Colonic mucosa (tissue), 4 donors: ENCODE measurements at regions not wholly inside any gene's neighbourhood (a gene's known extent, or its start where the extent isn't known, plus 50 kb on each side); places are given as distances from the start of the nearest gene placed in this dataset.

Source experiments
- DNase-seq: peaks from one replicate; pipeline ENCODE4 v3.0.0-alpha.2; 2020
- H3K27ac ChIP-seq: fragments of 200-600 bp; one replicate; pipeline ENCODE4 v1.8.0; 2021
- H3K27me3 ChIP-seq: fragments of 200-600 bp; one replicate; pipeline ENCODE4 v1.8.0; 2021
- H3K36me3 ChIP-seq: fragments of 200-600 bp; one replicate; pipeline ENCODE4 v1.8.0; 2021
- H3K4me1 ChIP-seq: fragments of 200-600 bp; one replicate; pipeline ENCODE4 v1.8.0; 2021; ENCODE audit warnings: mild to moderate bottlenecking
- H3K4me3 ChIP-seq: fragments of 200-600 bp; one replicate; pipeline ENCODE4 v1.8.0; 2021
- H3K9ac ChIP-seq, 2 donors: one replicate each; pipeline ENCODE4 v1.7.0; 2013; ENCODE audit warnings: control low read depth in 2 of 2, low read depth in 2 of 2, low read length in 2 of 2
- H3K9me3 ChIP-seq: fragments of 200-600 bp; one replicate; pipeline ENCODE4 v1.8.0; 2021
- intact Hi-C: fragments of 100-400 bp; cut with DNase I; formaldehyde crosslinking; loops from one replicate; pipeline ENCODE4 v1.14.1; 2022
- TF ChIP-seq, protein P1 (sequence below): fragments of 200-600 bp; IDR thresholded peaks from one replicate; pipeline ENCODE4 v1.8.0; 2022; ENCODE audit warnings: antibody characterized with exemption, mild to moderate bottlenecking
- donor health status: healthy.
- donor health status: DM: no; HTN: no; CAD: no.
- donor health status: DM: no; HTN: no; CAD: no.

DNA sequence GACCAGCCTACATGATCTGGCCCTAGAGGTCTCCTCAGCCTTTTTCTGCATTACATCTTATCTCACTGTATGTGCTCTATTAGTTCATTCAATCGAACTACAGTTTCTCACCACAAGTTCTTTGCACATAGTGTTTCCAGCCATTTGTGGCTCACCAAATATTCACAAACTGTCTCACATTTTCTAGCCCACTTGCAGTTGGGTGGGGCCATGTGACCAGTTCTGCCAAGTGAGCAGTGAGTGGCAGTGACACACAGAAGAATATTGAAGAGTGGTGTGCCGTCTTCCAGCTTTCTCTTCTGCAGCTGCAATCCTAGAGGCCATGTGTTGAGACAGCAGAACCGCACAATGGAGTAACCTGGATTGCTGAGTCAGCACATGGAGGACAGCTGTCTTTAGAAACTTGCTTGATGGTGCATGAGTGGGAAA lies 103.2 kb upstream of the ZNF644 start:
- no peaks in the 10 kb centered on the region for H3K36me3 ChIP-seq
- DNase-seq: no peak
- no peaks in the 10 kb centered on the region for H3K9me3 ChIP-seq
- TF ChIP-seq, protein P1, sequence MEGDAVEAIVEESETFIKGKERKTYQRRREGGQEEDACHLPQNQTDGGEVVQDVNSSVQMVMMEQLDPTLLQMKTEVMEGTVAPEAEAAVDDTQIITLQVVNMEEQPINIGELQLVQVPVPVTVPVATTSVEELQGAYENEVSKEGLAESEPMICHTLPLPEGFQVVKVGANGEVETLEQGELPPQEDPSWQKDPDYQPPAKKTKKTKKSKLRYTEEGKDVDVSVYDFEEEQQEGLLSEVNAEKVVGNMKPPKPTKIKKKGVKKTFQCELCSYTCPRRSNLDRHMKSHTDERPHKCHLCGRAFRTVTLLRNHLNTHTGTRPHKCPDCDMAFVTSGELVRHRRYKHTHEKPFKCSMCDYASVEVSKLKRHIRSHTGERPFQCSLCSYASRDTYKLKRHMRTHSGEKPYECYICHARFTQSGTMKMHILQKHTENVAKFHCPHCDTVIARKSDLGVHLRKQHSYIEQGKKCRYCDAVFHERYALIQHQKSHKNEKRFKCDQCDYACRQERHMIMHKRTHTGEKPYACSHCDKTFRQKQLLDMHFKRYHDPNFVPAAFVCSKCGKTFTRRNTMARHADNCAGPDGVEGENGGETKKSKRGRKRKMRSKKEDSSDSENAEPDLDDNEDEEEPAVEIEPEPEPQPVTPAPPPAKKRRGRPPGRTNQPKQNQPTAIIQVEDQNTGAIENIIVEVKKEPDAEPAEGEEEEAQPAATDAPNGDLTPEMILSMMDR: no peak
- no peak overlapping the region for H3K4me3 ChIP-seq
- H3K9ac ChIP-seq: no peak overlapping the region
- no peaks in the 10 kb centered on the region for H3K4me1 ChIP-seq
- no peaks in the 10 kb centered on the region for H3K27me3 ChIP-seq
- intact Hi-C loops: no loop called here
- H3K27ac ChIP-seq: no peak overlapping the region

DNA sequence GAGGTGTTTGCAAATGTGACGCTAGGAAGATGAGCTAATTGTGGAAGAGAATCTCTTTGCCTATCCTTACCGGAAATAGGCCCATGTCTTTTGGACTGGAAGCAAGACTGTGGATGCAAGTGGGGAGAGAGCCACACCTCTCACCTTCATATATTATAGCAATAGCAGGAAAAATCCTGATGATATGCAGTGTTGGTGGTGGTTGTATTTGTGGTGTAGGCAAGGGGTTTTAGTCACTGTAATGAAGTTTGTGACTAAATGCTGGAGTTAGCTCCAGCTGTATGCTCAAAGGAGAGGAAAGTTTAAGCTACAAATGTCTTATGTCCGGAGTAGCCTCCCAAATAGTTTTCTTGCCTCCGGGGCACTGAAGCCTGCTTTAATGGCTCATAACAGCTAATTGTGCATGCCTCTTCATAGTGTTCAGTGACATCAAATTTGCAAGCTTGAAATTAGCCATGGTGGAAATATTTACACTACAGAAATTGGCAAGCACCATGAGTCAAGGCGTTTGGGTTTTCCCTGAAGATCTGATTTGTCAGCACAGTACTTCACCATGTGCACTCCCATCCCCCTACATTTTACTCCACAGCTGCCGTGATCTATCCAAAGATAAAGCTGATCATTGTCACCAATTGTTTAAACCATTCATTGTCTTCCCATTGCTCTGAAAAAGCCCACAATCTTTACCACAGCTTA lies 102.6 kb upstream of the ZNF644 start:
- no peaks in the 10 kb centered on the region for H3K36me3 ChIP-seq
- TF ChIP-seq, protein P1: no peak
- no peaks in the 10 kb centered on the region for H3K9me3 ChIP-seq
- no peak overlapping the region for H3K27ac ChIP-seq
- no peaks in the 10 kb centered on the region for H3K4me1 ChIP-seq
- H3K27me3 ChIP-seq: no peaks in the 10 kb centered on the region
- H3K4me3 ChIP-seq: no peak overlapping the region
- intact Hi-C loops: no loop called here
- no peak for DNase-seq
- H3K9ac ChIP-seq: no peak overlapping the region

DNA sequence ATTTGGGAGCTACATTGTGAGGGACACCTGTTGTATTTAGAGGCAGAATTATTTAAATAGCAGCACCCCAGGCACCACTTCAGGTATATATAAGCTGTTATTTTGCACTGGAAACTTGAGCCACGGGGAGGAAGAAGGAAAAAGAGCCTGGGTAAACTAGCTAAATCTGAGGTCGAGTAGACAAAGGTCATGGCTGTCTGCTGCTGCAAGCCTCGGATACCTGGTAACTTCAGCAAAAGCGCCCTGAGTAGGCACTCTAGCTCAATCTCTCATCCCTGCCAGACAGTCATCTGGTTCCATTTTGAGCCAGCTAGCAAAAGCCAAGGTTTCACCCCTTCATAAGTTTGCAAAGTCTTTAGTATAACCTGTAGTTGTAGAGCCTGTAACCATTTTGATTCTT lies 101.9 kb upstream of the ZNF644 start:
- Histone ChIP-seq H3K27me3 (no peaks in the 10 kb centered on the region), H3K4me1 (no peaks in the 10 kb centered on the region), H3K9me3 (no peaks in the 10 kb centered on the region), H3K4me3 (no peak overlapping the region), H3K36me3 (no peaks in the 10 kb centered on the region), H3K9ac (no peak overlapping the region), H3K27ac (no peak overlapping the region)
- TF ChIP-seq, protein P1: no peak
- DNase-seq: no peak
- intact Hi-C loops: no loop called here

DNA sequence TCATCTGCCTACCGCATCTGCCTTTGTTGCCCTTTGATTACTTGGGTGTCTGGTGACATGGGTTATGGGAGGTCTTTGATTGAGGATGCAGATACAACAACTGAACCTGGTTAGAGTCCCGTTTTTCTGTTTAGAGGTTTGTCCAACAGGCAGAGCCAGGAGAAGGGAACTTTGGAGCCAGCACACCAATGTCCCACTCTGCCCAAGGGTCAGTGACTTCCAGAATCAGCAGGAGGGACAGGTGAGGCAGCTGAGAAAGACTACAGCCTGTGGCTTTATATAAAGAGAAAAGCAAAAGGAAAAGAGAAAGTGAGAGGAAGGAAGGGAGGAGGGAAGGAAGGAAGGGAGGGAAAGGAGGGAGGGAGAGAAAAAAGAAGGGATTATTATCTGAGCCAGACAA lies 101.5 kb upstream of the ZNF644 start:
- no peak for DNase-seq
- Histone ChIP-seq H3K36me3 (no peaks in the 10 kb centered on the region), H3K27me3 (no peaks in the 10 kb centered on the region), H3K9me3 (no peaks in the 10 kb centered on the region), H3K4me3 (no peak overlapping the region), H3K9ac (no peak overlapping the region), H3K27ac (no peak overlapping the region), H3K4me1 (no peaks in the 10 kb centered on the region)
- TF ChIP-seq, protein P1: no peak
- intact Hi-C loops: no loop called here

DNA sequence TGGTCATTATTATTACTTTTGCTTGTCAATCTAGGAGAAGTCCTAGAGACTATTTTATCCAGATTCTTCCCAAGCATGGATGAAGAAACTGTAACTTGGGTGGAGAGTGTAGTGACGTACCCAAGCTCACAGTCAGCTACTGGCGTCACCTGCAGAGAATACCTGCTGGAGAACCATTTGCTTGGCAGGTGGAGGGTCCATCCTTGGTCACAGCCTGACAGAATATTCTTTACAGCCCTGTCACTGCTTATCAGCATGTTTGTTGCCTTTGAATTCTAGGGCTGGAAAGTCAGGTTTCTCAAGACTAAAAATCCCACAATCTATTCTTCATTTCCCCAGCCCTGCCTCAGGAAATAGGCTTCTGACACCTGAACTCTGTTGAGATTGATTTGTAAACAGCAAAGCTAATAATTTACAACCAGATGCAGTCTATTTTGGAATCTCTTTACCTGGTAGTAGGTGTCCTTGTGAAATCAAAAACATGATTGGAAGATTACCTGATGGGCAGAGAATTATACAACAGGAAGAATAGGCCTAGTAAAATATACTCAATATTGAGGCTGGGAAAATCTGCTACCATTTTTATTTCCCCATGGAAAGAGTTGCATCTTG lies 100.4 kb upstream of the ZNF644 start:
- H3K9me3 ChIP-seq: no peaks in the 10 kb centered on the region
- H3K9ac ChIP-seq: no peak overlapping the region
- TF ChIP-seq, protein P1: no peak
- no peaks in the 10 kb centered on the region for H3K36me3 ChIP-seq
- no peak overlapping the region for H3K27ac ChIP-seq
- no peak overlapping the region for H3K4me3 ChIP-seq
- intact Hi-C loops: no loop called here
- no peaks in the 10 kb centered on the region for H3K27me3 ChIP-seq
- H3K4me1 ChIP-seq: no peaks in the 10 kb centered on the region
- no peak for DNase-seq
